ENCODE measurements at regions not wholly inside any gene's neighbourhood (a gene's known extent, or its start where the extent isn't known, plus 50 kb on each side); places are given as distances from the start of the nearest gene placed in this dataset.

DNA sequence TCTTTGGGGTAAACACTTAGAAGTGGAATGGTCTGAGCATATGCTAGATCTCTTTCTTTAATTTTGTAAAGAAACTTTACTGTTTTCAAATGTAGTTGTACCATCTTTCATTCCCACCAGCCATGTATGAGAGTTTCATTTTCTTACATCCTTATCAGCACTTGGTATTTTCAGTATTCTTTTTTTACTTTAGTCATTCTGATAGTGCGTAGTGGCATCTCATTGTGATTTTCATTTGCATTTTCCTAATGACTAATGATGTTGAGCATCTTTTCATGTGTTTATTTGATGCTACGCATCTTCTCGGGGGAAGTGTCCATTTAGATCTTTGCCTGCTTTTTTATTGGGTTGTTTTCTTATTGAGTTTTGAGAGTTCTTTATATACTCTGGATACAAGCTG lies 71.3 kb upstream of the PRPS1 start:
- H3K4me3 ChIP-seq (ENCODE audit: insufficient read depth, low read depth, low read length, poor library complexity, severe bottlenecking), result no peak overlapping the region
- no peaks in the 10 kb centered on the region for H3K36me3 ChIP-seq (ENCODE audit: control insufficient read depth, insufficient read depth, low read length)
- no peaks in the 10 kb centered on the region for H3K9me3 ChIP-seq (ENCODE audit: control insufficient read depth, low read length)
- H3K27ac ChIP-seq (ENCODE audit: insufficient read depth, low read length, poor library complexity, severe bottlenecking), result no peak overlapping the region
- DNase-seq, result no peak
- no peaks in the 10 kb centered on the region for H3K4me1 ChIP-seq (ENCODE audit: control insufficient read depth, insufficient read depth, low read length, poor library complexity, severe bottlenecking)
- no peaks in the 10 kb centered on the region for H3K27me3 ChIP-seq (replicated peaks; ENCODE audit: control insufficient read depth, insufficient read depth, low read length, poor library complexity, severe bottlenecking)

DNA sequence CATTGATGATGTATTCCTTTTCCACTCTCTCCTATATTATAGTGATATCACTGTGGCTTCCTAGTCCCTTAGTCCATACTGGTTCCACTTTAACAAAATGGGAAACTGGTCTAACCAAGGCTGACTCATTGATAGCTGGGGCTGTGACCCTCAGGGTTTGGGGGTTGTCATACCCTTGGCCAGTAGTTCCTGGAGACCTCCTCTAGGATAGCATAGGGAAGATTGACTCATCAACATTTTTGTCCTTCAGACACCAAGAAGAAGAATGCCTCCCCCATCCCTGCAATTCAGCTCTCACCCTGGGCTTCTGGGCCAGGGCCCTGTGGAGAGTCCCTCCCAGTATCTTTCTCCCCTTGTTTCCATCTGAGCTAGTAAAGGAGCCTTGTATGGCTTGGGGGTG lies 68.8 kb upstream of the PRPS1 start:
- no peak overlapping the region for H3K4me3 ChIP-seq (ENCODE audit: insufficient read depth, low read depth, low read length, poor library complexity, severe bottlenecking)
- no peaks in the 10 kb centered on the region for H3K36me3 ChIP-seq (ENCODE audit: control insufficient read depth, insufficient read depth, low read length)
- no peak for DNase-seq
- no peak overlapping the region for H3K27ac ChIP-seq (ENCODE audit: insufficient read depth, low read length, poor library complexity, severe bottlenecking)
- H3K4me1 ChIP-seq (ENCODE audit: control insufficient read depth, insufficient read depth, low read length, poor library complexity, severe bottlenecking), result no peaks in the 10 kb centered on the region
- H3K27me3 ChIP-seq (replicated peaks; ENCODE audit: control insufficient read depth, insufficient read depth, low read length, poor library complexity, severe bottlenecking), result no peaks in the 10 kb centered on the region
- no peaks in the 10 kb centered on the region for H3K9me3 ChIP-seq (ENCODE audit: control insufficient read depth, low read length)

DNA sequence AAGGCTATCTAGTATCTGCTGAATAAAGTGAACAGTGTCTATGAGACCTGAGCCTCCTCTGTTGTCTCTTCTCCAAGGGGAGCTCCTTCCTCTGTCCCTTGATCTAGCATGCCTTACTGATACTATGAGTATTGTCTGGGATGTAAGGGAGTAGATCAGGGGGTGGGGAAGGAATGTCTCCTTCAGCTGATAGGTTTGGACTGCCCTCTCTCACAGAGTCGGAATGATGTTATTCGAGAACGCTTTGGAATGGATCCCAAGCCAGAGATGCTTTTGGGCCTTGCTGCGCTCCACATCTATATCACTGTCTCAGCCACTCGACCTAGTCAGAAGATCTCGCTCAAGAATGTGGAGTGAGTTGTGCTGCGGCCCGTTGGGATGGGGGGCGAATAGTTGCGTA lies 68.3 kb upstream of the PRPS1 start:
- Histone ChIP-seq H3K36me3 (ENCODE audit: control insufficient read depth, insufficient read depth, low read length) (no peaks in the 10 kb centered on the region), H3K27ac (ENCODE audit: insufficient read depth, low read length, poor library complexity, severe bottlenecking) (no peak overlapping the region), H3K27me3 (replicated peaks; ENCODE audit: control insufficient read depth, insufficient read depth, low read length, poor library complexity, severe bottlenecking) (no peaks in the 10 kb centered on the region), H3K9me3 (ENCODE audit: control insufficient read depth, low read length) (no peaks in the 10 kb centered on the region), H3K4me3 (ENCODE audit: insufficient read depth, low read depth, low read length, poor library complexity, severe bottlenecking) (no peak overlapping the region), H3K4me1 (ENCODE audit: control insufficient read depth, insufficient read depth, low read length, poor library complexity, severe bottlenecking) (no peaks in the 10 kb centered on the region)
- no peak for DNase-seq

DNA sequence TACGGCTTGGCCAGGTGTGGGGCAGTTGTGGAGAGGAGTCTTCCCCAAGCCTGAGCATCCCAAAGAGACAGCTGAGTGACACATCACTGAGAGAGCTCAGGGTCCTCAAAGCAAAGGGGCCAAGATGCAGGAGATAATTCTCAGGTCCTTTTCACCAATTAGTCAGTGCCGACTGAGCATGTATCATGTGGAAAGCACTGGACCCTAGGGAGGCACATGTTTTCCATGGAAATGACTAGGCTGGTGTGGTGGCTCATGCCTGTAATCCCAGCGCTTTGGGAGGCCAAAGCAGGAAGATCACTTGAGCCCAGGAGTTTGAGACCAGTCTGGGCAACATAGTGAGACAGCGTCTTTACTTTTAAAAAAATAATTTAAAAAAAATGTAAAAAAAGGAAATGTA lies 67.3 kb upstream of the PRPS1 start:
- H3K27ac ChIP-seq (ENCODE audit: insufficient read depth, low read length, poor library complexity, severe bottlenecking), result no peak overlapping the region
- no peaks in the 10 kb centered on the region for H3K4me1 ChIP-seq (ENCODE audit: control insufficient read depth, insufficient read depth, low read length, poor library complexity, severe bottlenecking)
- H3K36me3 ChIP-seq (ENCODE audit: control insufficient read depth, insufficient read depth, low read length), result no peaks in the 10 kb centered on the region
- no peaks in the 10 kb centered on the region for H3K27me3 ChIP-seq (replicated peaks; ENCODE audit: control insufficient read depth, insufficient read depth, low read length, poor library complexity, severe bottlenecking)
- no peak overlapping the region for H3K4me3 ChIP-seq (ENCODE audit: insufficient read depth, low read depth, low read length, poor library complexity, severe bottlenecking)
- no peak for DNase-seq
- no peaks in the 10 kb centered on the region for H3K9me3 ChIP-seq (ENCODE audit: control insufficient read depth, low read length)

DNA sequence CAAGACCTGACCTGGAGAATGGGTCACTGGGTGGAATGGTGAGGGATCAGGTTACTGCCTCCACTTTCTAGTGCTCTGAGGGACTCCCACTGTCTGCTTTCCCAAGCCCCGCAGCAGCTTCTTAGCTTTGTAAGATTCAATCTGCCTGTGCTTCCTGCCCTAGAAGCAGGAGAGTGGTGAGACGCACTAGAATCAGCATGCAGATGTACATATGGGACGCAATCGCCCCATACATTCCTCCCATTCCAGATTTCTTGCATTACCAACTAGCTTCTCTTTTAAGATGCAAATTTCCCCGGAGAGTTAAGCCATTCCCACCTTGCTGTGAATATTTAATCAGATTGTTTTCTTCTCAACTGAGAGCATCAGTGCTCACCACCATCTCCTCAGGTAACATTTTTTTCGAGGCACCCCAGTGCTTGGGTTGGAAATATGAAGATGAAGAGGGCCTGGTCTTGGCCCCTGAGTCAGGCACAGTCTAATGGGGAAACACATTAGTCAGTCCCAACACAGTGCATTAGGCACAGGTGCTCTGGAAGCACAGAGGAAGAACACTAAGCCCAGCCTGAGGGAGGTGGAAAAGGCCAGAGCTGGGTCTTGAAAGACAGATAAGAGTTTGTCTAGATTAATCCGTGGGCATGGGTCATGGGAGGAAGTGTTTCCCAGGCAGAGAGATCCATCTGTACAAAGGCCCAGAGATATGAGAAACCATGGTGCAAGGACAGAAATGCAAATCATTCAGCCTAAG lies 66.7 kb upstream of the PRPS1 start:
- H3K4me1 ChIP-seq (ENCODE audit: control insufficient read depth, insufficient read depth, low read length, poor library complexity, severe bottlenecking), result no peaks in the 10 kb centered on the region
- no peak overlapping the region for H3K27ac ChIP-seq (ENCODE audit: insufficient read depth, low read length, poor library complexity, severe bottlenecking)
- H3K27me3 ChIP-seq (replicated peaks; ENCODE audit: control insufficient read depth, insufficient read depth, low read length, poor library complexity, severe bottlenecking), result no peaks in the 10 kb centered on the region
- no peak for DNase-seq
- no peak overlapping the region for H3K4me3 ChIP-seq (ENCODE audit: insufficient read depth, low read depth, low read length, poor library complexity, severe bottlenecking)
- H3K9me3 ChIP-seq (ENCODE audit: control insufficient read depth, low read length), result no peaks in the 10 kb centered on the region
- H3K36me3 ChIP-seq (ENCODE audit: control insufficient read depth, insufficient read depth, low read length), result no peaks in the 10 kb centered on the region

DNA sequence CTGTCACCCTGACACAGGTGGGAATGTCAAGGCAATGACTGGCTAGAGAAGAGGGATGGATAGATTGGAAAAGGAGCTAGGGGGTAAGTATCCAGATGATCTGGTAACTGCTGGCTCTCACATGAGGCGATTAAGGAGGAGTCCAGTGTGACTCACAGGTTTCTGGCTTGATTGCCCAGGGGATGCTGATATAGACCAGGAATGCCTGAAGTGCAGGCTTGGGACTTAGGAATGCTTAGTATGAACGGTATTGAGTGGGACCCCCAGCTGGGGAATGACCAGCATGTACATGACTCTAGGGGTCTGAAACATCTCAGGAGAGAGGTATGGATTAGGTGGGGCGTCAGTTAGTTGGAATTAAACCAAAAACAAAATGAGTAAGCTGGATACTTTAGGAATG lies 65.8 kb upstream of the PRPS1 start:
- H3K4me1 ChIP-seq (ENCODE audit: control insufficient read depth, insufficient read depth, low read length, poor library complexity, severe bottlenecking), result no peaks in the 10 kb centered on the region
- no peak overlapping the region for H3K4me3 ChIP-seq (ENCODE audit: insufficient read depth, low read depth, low read length, poor library complexity, severe bottlenecking)
- DNase-seq, result no peak
- no peaks in the 10 kb centered on the region for H3K36me3 ChIP-seq (ENCODE audit: control insufficient read depth, insufficient read depth, low read length)
- H3K27me3 ChIP-seq (replicated peaks; ENCODE audit: control insufficient read depth, insufficient read depth, low read length, poor library complexity, severe bottlenecking), result no peaks in the 10 kb centered on the region
- no peak overlapping the region for H3K27ac ChIP-seq (ENCODE audit: insufficient read depth, low read length, poor library complexity, severe bottlenecking)
- no peaks in the 10 kb centered on the region for H3K9me3 ChIP-seq (ENCODE audit: control insufficient read depth, low read length)

DNA sequence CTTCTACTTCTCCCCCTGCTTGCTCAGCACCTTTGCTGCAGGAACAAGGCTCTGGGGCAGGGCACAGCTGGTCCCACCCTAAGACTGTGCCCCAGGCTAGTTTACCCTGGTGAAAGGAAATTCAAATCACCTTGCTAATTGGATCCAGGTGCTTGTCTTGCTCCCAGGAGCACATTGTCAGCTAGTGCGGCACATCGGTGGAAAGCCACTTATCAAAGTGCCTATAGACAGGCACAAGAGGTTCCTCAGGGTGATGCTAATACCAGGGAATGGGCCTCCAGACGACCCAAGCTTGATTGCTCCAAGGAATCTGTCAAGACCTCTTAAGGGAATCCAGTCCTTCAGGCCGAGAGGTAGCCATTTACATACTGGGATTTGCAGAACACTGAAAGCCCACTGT lies 64.5 kb upstream of the PRPS1 start:
- DNase-seq, result no peak
- no peaks in the 10 kb centered on the region for H3K36me3 ChIP-seq (ENCODE audit: control insufficient read depth, insufficient read depth, low read length)
- no peaks in the 10 kb centered on the region for H3K27me3 ChIP-seq (replicated peaks; ENCODE audit: control insufficient read depth, insufficient read depth, low read length, poor library complexity, severe bottlenecking)
- no peak overlapping the region for H3K27ac ChIP-seq (ENCODE audit: insufficient read depth, low read length, poor library complexity, severe bottlenecking)
- H3K4me1 ChIP-seq (ENCODE audit: control insufficient read depth, insufficient read depth, low read length, poor library complexity, severe bottlenecking), result no peaks in the 10 kb centered on the region
- no peak overlapping the region for H3K4me3 ChIP-seq (ENCODE audit: insufficient read depth, low read depth, low read length, poor library complexity, severe bottlenecking)
- no peaks in the 10 kb centered on the region for H3K9me3 ChIP-seq (ENCODE audit: control insufficient read depth, low read length)

DNA sequence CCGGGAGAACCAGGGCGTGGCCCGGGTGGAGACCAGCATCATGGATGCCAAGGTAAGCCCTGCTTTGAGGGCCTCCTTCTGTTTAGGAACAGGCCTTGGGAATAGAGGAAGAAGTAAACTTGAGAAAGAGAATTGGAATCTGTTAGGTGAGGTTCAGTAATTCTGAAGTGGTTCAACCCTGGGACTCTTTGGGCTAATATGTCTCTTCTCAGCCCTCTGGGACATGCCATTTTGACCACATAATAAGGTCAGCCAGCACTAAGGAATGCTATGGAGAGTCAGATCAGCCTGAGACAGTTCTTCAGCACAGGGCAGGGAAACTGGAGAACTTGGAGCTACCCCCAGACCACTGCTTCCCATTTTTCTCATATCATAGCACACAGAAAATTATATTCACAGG lies 63.3 kb upstream of the PRPS1 start:
- H3K36me3 ChIP-seq (ENCODE audit: control insufficient read depth, insufficient read depth, low read length), result no peaks in the 10 kb centered on the region
- no peak overlapping the region for H3K27ac ChIP-seq (ENCODE audit: insufficient read depth, low read length, poor library complexity, severe bottlenecking)
- H3K4me1 ChIP-seq (ENCODE audit: control insufficient read depth, insufficient read depth, low read length, poor library complexity, severe bottlenecking), result no peaks in the 10 kb centered on the region
- no peak for DNase-seq
- no peaks in the 10 kb centered on the region for H3K27me3 ChIP-seq (replicated peaks; ENCODE audit: control insufficient read depth, insufficient read depth, low read length, poor library complexity, severe bottlenecking)
- H3K9me3 ChIP-seq (ENCODE audit: control insufficient read depth, low read length), result no peaks in the 10 kb centered on the region
- H3K4me3 ChIP-seq (ENCODE audit: insufficient read depth, low read depth, low read length, poor library complexity, severe bottlenecking), result no peak overlapping the region

DNA sequence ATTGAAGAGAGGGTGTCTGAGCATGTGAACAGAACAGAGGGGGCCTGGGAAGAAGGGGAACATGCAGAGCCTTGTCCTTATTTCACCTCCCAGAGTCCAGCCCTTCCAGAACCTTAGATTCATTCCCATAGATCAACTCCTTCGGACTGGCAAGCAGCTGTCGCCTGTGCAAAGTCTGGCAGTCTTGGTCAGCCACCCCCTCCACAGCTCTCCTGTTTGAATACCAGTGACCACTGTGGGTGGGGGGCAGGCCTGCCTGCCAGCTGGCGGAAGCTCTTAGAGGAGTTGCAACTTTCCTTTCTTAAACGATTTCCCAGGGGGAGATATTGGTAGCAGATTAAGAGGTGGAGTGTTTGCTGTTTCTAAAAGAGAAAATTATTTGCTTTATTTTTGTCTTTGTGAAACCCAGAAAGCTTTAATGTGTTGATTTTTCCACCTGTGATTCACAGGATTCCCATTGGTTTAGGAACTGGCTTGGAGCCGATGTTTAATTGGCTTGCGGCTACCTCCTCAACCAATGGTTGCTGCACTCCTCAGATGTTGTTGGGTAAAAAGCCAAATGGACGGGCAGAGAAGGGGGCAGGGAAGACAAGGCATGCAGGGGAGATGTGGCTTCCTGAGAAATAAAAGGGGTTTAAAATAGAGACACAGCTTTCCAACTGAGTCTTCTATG lies 62.2 kb upstream of the PRPS1 start:
- no peaks in the 10 kb centered on the region for H3K27me3 ChIP-seq (replicated peaks; ENCODE audit: control insufficient read depth, insufficient read depth, low read length, poor library complexity, severe bottlenecking)
- H3K4me1 ChIP-seq (ENCODE audit: control insufficient read depth, insufficient read depth, low read length, poor library complexity, severe bottlenecking), result no peaks in the 10 kb centered on the region
- no peaks in the 10 kb centered on the region for H3K36me3 ChIP-seq (ENCODE audit: control insufficient read depth, insufficient read depth, low read length)
- no peak for DNase-seq
- no peaks in the 10 kb centered on the region for H3K9me3 ChIP-seq (ENCODE audit: control insufficient read depth, low read length)
- H3K27ac ChIP-seq (ENCODE audit: insufficient read depth, low read length, poor library complexity, severe bottlenecking), result no peak overlapping the region
- no peak overlapping the region for H3K4me3 ChIP-seq (ENCODE audit: insufficient read depth, low read depth, low read length, poor library complexity, severe bottlenecking)

DNA sequence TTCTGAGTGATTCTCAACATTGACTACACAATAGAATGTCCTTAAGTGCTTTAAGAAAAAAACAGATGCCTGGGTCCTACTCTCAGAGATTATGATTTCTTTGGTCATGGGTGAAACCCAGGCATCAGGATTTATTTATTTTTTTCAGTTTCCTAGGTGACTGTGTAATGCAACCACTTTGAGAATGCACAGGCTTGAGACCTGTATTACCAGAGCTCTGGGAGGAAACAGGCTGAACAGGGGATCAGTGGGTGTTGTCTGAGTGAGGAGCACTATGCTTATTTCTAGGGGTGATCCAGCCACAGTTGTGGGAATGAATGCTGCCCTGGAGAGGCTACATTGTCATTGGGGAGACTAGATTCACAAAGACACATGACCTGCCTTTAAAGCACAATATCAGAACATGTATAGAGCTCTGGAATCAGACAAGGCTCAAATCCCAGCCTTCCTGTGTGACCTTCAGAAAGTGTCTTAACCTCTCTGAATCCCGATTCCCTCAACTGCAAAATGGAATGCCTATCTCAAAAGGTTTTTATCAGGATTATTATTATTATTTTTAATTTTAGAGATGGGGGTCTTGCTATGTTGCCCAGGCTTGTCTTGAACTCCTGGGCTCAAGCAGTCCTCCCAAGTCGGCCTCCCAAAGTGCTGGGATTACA lies 61.6 kb upstream of the PRPS1 start:
- no peak for DNase-seq
- Histone ChIP-seq H3K4me1 (ENCODE audit: control insufficient read depth, insufficient read depth, low read length, poor library complexity, severe bottlenecking) (no peaks in the 10 kb centered on the region), H3K36me3 (ENCODE audit: control insufficient read depth, insufficient read depth, low read length) (no peaks in the 10 kb centered on the region), H3K27me3 (replicated peaks; ENCODE audit: control insufficient read depth, insufficient read depth, low read length, poor library complexity, severe bottlenecking) (no peaks in the 10 kb centered on the region), H3K27ac (ENCODE audit: insufficient read depth, low read length, poor library complexity, severe bottlenecking) (no peak overlapping the region), H3K9me3 (ENCODE audit: control insufficient read depth, low read length) (no peaks in the 10 kb centered on the region), H3K4me3 (ENCODE audit: insufficient read depth, low read depth, low read length, poor library complexity, severe bottlenecking) (no peak overlapping the region)
